ENCODE measurements at regions not wholly inside any gene's neighbourhood (a gene's known extent, or its start where the extent isn't known, plus 50 kb on each side); places are given as distances from the start of the nearest gene placed in this dataset.

DNA sequence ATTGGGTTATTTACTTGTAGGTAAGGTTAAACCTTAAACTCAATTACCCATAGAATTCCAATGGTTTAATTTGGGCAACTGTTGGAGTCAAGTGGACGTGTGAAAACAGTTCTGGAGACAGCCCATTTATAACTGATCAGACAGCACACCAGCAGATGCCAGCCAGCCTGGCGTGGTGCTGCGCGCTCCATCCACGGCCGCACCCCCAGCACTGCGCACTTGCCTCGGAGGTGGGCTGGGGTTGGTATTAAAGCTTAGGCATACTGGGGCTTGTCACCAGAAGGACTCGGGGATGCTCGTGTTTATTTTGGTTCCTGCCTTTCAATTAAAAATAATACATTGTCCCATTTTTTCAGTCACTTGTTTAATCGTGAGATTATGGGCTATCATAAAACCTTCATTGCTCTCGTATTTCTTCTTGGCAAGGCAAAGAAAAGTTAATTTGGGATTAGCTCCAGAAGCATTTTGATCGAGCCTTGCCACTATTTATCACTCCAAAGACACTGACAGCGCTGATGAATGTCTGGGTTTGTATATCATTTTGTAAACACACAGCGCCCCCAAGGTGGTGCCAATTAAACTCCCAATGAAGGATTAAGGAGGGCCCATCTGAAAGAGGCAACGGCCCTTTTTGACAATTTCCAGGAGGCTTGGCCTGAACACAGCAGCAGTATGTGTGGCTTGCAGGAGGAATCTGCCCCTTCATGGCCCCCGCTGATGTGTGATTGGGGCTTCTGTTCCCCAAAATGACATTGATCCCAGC is 204.5 kb upstream of the CXCL12 start:
- TF ChIP-seq, protein P1, sequence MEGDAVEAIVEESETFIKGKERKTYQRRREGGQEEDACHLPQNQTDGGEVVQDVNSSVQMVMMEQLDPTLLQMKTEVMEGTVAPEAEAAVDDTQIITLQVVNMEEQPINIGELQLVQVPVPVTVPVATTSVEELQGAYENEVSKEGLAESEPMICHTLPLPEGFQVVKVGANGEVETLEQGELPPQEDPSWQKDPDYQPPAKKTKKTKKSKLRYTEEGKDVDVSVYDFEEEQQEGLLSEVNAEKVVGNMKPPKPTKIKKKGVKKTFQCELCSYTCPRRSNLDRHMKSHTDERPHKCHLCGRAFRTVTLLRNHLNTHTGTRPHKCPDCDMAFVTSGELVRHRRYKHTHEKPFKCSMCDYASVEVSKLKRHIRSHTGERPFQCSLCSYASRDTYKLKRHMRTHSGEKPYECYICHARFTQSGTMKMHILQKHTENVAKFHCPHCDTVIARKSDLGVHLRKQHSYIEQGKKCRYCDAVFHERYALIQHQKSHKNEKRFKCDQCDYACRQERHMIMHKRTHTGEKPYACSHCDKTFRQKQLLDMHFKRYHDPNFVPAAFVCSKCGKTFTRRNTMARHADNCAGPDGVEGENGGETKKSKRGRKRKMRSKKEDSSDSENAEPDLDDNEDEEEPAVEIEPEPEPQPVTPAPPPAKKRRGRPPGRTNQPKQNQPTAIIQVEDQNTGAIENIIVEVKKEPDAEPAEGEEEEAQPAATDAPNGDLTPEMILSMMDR (IDR thresholded peaks at IDR 0.05), result no peak
- no peak for TF ChIP-seq POLR2A (IDR thresholded peaks at IDR 0.05)
- WGBS, 2 donors, result 64 to 69% methylated on average over 17 of the region's 17 CpGs

DNA sequence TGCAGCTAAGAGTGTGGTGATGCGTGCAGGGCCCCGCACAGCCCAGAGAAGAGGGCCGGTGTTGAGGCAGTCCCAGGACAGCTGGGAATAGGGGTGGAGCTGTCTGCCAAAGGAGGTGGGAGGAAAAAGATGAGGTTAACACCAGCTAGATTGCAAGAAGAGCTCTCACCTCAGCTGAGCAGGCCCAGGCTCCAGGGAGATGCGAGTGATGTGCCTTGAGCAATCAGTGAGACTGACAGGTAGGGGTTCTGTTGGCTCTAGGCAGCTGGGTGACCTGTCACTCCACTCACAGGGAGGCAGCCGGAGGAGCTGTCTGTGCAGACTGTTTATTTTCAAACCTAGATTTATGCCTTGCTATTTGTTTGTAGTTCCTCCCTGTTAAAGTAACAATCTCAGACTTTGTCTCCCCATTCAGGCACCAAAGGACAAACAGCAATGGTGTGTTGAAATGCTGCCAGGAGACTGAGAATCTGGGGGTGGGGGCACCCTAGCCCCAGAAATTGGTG is 205.1 kb upstream of the CXCL12 start:
- no peak for DNase-seq
- intact Hi-C loops (cut with DNase I), result no loop called here
- no peaks in the 10 kb centered on the region for H3K27me3 ChIP-seq
- H3K27ac ChIP-seq, result no peak overlapping the region
- ATAC-seq, result no peak
- H3K4me3 ChIP-seq, result no peak overlapping the region
- peaks cover 7% of the 10 kb centered on the region for H3K4me1 ChIP-seq
- H3K36me3 ChIP-seq (replicated peaks in 1 of 2; ENCODE audit: insufficient read depth in 1 of 2, low read depth in 2 of 2), result no peaks in the 10 kb centered on the region
- TF ChIP-seq, protein P1 (IDR thresholded peaks at IDR 0.05), result no peak
- TF ChIP-seq POLR2A (IDR thresholded peaks at IDR 0.05), result no peak
- WGBS, 2 donors, result 73 to 84% methylated on average over 5 of the region's 5 CpGs
- H3K9me3 ChIP-seq, result no peaks in the 10 kb centered on the region

More for the DNA sequence above, 204.5 kb upstream of the CXCL12 start:
- H3K9me3 ChIP-seq, result no peaks in the 10 kb centered on the region
- ATAC-seq (no peak), DNase-seq (no peak)
- no peak overlapping the region for H3K4me3 ChIP-seq
- H3K4me1 ChIP-seq, result peaks cover 7% of the 10 kb centered on the region
- intact Hi-C loops (cut with DNase I), result no loop called here
- H3K36me3 ChIP-seq (replicated peaks in 1 of 2; ENCODE audit: insufficient read depth in 1 of 2, low read depth in 2 of 2), result no peaks in the 10 kb centered on the region
- H3K27ac ChIP-seq, result no peak overlapping the region
- no peaks in the 10 kb centered on the region for H3K27me3 ChIP-seq

DNA sequence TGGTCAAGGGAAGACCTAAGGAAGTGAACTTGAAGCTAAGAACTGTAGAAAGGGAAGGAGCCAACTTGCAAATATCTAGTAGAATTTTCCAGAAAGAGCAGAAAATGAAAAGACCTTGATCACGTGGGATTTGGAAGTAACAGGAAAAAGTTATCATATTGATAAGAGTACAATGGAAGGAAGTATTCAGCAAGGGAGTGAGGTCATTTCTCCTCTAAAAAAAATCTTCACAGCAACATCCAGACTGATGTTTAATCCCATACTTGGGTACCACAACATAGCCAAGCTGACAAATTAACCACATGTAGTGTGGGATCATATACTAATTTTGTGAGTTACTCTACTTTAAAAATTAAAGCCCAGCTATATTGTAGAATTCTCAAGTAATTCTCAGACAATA is 207.0 kb upstream of the CXCL12 start:
- Histone ChIP-seq H3K36me3 (replicated peaks in 1 of 2; ENCODE audit: insufficient read depth in 1 of 2, low read depth in 2 of 2) (no peaks in the 10 kb centered on the region), H3K4me1 (peaks cover 7% of the 10 kb centered on the region), H3K27ac (no peak overlapping the region), H3K4me3 (no peak overlapping the region), H3K27me3 (no peaks in the 10 kb centered on the region), H3K9me3 (no peaks in the 10 kb centered on the region)
- DNase-seq (no peak), ATAC-seq (no peak)
- no peak for TF ChIP-seq POLR2A (IDR thresholded peaks at IDR 0.05)
- TF ChIP-seq, protein P1 (IDR thresholded peaks at IDR 0.05), result no peak
- 0 to 10% methylated on average over 1 of the region's 1 CpG for WGBS, 2 donors
- intact Hi-C loops (cut with DNase I), result no loop called here

DNA sequence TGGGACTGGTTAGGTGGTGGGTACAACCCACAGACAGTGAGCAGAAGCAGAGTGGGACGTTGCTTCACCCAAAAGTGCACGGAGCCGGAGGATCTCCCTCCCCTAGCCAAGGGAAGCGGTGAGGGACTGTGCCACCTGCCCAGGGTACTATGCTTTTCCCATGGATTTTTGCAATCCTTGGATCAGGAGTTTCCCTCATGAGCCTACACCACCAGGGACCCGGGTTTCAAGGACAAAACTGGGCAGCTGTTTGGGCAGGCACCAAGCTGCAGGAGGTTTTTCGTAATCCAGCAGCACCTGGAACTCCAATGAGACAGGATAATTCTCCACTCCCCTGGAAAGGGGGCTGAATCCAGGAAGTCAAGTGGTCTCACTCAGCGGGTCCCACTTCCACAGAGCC is 209.1 kb upstream of the CXCL12 start:
- 21 to 32% methylated on average over 4 to 7 of the region's 7 CpGs for WGBS, 2 donors
- H3K27ac ChIP-seq, result no peak overlapping the region

GRCh38 chr10:44607116-44607515 is 222.2 kb upstream of the CXCL12 start:
- WGBS, 2 donors, result 94 to 100% methylated on average over 1 of the region's 1 CpG
- Histone ChIP-seq H3K4me1 (no peaks in the 10 kb centered on the region), H3K9me3 (no peaks in the 10 kb centered on the region)

More for the DNA sequence above, 209.1 kb upstream of the CXCL12 start:
- Histone ChIP-seq H3K4me1 (peaks cover 7% of the 10 kb centered on the region), H3K9me3 (no peaks in the 10 kb centered on the region), H3K4me3 (no peak overlapping the region), H3K36me3 (replicated peaks in 1 of 2; ENCODE audit: insufficient read depth in 1 of 2, low read depth in 2 of 2) (no peaks in the 10 kb centered on the region), H3K27me3 (no peaks in the 10 kb centered on the region)
- no peak for ATAC-seq
- intact Hi-C loops (cut with DNase I), result no loop called here
- peak in 3 of 4 donors; percentile 42 to 57 (median 45) for DNase-seq
- no peak for TF ChIP-seq POLR2A (IDR thresholded peaks at IDR 0.05)

More at GRCh38 chr10:44607116-44607515, 222.2 kb upstream of the CXCL12 start:
- Histone ChIP-seq H3K27ac (no peak overlapping the region), H3K27me3 (no peaks in the 10 kb centered on the region), H3K4me3 (no peak overlapping the region), H3K36me3 (replicated peaks in 1 of 2; ENCODE audit: insufficient read depth in 1 of 2, low read depth in 2 of 2) (no peaks in the 10 kb centered on the region)
- ATAC-seq (no peak), DNase-seq (no peak)
- intact Hi-C loops (cut with DNase I), result no loop called here
- no peak for TF ChIP-seq POLR2A (IDR thresholded peaks at IDR 0.05)
- TF ChIP-seq, protein P1 (IDR thresholded peaks at IDR 0.05), result no peak

Data from body of pancreas (tissue), 4 donors.